Stimulated activated CD4-positive, alpha-beta T cell treated with anti-CD3 and anti-CD28 coated beads, Interleukin-12 subunit alpha, Interleukin-12 subunit beta, amount 100 ng/mL, for 48 hours (primary cell): ENCODE measurements at regions not wholly inside any gene's neighbourhood (a gene's known extent, or its start where the extent isn't known, plus 50 kb on each side); places are given as distances from the start of the nearest gene placed in this dataset.
"Not testable (repeated sequence)": the region's sequence is repeated elsewhere in the genome, so short reads cannot be mapped to it uniquely, and the experiment has no call there.

Source experiments
- DNase-seq, 3 donors: peaks; one replicate each; pipeline ENCODE4 v3.0.0-alpha.2; 2020; ENCODE audit warnings: low read depth in 2 of 3, low spot score in 1 of 3

GRCh38 chr11:81332276-81332675 lies 1401.4 kb downstream of the FAM181B start:
- no peak for DNase-seq

GRCh38 chr11:81331611-81332235 lies 1401.9 kb downstream of the FAM181B start:
- no peak for DNase-seq

- DNase-seq: no peak
Measured at GRCh38 chr11:81331088-81331487, 1402.6 kb downstream of the FAM181B start.

DNA sequence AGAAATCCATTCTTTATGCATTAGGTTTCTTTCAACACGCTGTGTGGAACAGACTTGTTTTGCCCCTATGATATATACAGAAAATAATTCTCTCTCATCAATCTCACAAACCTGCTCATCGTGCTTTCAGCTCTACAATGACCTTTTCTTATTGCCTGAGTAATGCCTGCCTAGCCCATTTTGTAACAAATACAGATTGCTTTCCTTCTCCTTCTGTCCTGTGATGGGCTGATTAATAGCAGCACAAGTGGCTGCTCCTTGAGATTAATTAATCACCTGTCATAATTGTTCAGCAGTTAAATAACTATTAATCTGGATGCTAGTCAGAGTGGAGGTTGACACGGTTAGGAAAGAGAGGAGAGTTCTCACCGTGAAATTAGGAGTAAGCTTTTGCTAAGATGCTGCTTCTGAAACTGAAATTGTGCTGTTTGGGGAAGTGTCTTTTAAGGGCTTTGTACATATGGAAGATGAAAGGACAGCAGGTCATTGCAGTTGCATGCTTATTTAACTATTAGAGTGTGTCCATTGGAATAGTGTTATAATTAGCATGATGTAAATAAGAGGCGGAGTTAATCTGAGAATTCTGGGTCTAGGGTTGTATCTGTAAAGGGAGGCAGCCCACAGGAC lies 1430.5 kb downstream of the FAM181B start:
- no peak for DNase-seq

GRCh38 chr11:81301166-81301830 lies 1432.4 kb downstream of the FAM181B start:
- DNase-seq: no peak

DNA sequence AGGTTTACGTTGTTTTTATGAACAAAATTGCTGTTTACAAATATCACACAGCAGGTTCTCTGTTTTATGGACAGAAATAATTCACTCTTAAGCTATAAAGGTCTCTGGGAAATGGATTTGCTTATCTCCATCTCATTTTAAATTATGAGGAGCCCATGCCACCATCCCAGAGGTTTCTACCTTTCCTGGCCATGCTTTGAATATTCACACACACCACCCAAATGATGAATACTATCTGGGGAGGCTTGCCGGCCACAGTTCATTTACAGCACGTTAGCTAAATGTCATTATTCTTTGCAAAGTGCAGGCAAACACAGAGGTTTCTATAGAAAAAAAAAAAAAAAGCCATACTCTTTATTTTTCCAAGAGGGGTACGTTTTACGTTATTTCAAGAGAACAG lies 1446.7 kb downstream of the FAM181B start:
- no peak for DNase-seq

DNA sequence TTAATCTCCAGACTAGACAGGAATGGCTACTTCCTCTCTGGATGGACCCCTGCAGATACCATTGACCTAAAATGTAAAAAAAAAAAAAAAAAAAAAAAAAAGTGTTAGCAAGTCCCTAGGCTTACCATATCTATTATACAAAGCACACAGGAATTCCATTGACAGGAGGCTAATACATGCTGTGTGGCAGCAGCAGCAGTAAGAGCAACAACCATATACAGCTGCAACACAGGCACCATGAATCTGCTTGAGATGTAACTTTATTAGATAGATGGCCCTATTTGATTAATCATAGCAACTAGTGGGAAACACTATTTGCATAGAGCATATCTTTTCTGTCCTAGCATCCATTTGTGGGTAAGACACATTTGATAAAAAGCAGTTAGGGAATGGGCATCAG lies 1447.1 kb downstream of the FAM181B start:
- no peak for DNase-seq

- DNase-seq: not testable (repeated sequence)
Measured at GRCh38 chr11:81280228-81280627, 1453.4 kb downstream of the FAM181B start.

DNA sequence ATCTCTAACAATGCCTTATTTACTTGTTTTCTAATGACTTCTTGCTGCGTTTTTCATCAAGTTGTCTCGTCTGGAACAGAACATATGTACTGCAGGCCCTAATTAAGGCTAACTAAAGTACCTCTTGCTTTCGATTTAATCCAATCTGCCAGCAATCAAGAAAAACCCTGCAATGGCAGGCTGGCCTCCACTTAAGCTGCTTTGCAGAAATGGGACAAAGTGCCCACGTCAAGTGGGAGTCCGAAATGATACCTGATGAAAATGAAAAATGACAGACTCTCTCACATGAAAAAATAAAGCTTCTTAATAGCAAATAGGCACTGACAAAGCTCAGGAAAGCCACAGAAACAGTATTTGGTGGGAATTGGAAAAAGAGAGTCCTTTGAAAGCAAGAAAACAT lies 1454.7 kb downstream of the FAM181B start:
- no peak for DNase-seq

- DNase-seq: no peak
Measured at GRCh38 chr11:81270686-81271085, 1463.0 kb downstream of the FAM181B start.

DNA sequence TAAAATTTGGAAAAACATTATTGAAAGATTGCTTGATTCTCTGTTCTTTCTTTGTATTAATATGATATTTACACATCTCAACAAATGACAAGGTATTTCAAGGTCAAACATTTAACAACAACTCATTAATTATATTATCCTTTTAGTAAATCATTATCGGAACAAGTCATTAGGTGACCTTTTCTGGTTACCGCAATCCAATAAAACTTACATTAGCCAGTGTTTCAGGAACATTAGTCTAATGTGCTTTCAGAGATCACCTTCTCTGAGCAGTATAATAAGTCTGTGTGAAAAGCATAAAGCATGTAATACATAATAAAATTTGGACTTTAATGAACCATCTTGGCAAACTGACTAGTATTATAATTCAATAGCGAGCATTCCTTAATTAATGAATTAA lies 1466.4 kb downstream of the FAM181B start:
- DNase-seq: no peak

GRCh38 chr11:81259471-81259870 lies 1474.2 kb downstream of the FAM181B start:
- DNase-seq: no peak

DNA sequence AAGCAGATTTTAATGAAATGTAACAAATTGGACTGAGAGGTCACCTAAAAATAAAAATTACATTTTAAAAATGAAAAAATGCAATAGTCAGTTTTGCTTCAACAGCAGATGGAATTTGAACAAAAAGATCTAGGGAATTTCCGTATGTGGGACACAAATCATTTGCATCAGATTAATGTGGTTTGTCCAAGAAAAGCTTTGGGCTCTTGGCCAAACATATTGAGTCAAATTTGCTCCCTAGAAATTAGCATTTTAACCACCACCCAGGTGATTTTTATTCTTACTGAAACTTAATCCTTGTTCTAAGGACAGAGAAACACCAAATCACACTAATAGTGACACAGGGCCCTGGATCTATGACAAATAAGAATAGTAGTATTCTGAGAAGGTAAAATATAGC lies 1477.8 kb downstream of the FAM181B start:
- DNase-seq: no peak

DNA sequence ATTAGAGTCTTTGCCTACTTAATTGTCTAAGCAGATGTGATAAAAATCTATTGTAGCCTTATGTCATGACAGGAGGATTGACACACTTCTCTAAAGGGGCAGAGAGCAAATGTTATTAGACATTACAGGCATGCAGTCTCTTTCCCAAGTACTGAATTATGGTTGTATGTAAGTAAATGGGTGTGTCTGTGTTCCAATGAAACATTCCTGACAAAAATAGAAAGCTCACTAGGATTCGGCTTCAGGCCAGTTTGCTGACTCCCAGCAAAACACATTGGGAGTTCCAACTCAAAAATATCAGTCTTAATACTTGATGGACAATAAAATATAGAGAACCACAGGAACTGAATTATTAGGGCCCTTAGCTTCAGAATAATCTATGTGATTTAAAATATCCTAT lies 1480.4 kb downstream of the FAM181B start:
- DNase-seq: no peak

- no peak for DNase-seq
Measured at GRCh38 chr11:81246941-81247340, 1486.7 kb downstream of the FAM181B start.

GRCh38 chr11:81245791-81246190 lies 1487.9 kb downstream of the FAM181B start:
- no peak for DNase-seq

- DNase-seq: no peak
Measured at GRCh38 chr11:81241672-81242275, 1491.9 kb downstream of the FAM181B start.

DNA sequence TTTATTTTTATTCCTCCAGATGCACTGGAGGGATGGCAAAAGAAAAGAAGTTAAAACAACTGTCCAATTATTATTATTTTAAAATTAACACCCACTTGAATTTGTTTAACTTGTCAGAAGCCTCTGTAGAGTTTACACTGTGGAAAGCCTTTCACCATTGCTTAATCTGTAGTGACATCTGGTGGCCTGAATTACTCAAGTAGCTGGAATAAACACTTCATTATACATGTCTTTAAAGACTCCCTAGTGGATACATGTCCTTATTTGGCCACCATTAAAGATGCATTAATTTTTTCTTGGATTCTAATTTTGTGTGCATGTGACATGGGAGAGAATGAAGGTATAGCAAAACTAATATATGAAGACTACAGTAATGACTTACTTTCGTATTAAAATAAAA lies 1496.5 kb downstream of the FAM181B start:
- no peak for DNase-seq

- DNase-seq: not testable (repeated sequence)
Measured at GRCh38 chr11:81227409-81227808, 1506.3 kb downstream of the FAM181B start.

GRCh38 chr11:81224396-81224795 lies 1509.3 kb downstream of the FAM181B start:
- DNase-seq: no peak

DNA sequence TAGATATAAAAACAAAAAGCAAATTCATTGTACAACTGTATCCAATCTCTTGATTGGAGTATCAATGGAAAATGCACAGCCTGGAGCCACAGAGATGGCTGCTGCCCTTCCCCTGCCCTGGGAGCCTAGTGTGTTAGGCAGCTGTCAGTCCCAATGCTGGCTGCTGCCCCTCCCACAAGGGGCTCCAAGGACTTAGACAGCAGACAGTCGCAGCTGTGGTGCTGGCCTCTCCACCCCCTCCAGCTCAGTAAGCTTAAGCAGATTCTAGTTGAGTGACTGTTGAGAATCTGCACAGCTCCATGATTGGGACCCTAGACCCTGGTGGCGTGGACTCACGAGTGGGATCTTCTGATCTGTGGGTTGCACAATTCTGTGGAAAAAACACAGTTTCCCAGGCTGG lies 1511.2 kb downstream of the FAM181B start:
- DNase-seq: no peak
